ENCODE measurements at regions not wholly inside any gene's neighbourhood (a gene's known extent, or its start where the extent isn't known, plus 50 kb on each side); places are given as distances from the start of the nearest gene placed in this dataset.

- Histone ChIP-seq H3K9ac (ENCODE audit: control insufficient read depth, insufficient read depth, low read length) (no peak overlapping the region), H3K9me3 (replicated peaks; ENCODE audit: control insufficient read depth, insufficient read depth, low read length) (no peaks in the 10 kb centered on the region), H3K4me3 (no peak overlapping the region), H2AFZ (ENCODE audit: control insufficient read depth, low read depth, low read length) (no peak overlapping the region), H3K36me3 (ENCODE audit: control insufficient read depth in 2 of 2, insufficient read depth in 2 of 2, low read length in 1 of 2) (no peaks in the 10 kb centered on the region), H3K79me2 (ENCODE audit: control insufficient read depth, insufficient read depth, low read length) (no peaks in the 10 kb centered on the region), H3K4me2 (ENCODE audit: control insufficient read depth, insufficient read depth) (no peak overlapping the region), H4K20me1 (ENCODE audit: control insufficient read depth, insufficient read depth) (no peaks in the 10 kb centered on the region), H3K4me1 (ENCODE audit: control insufficient read depth, insufficient read depth, low read length) (no peaks in the 10 kb centered on the region), H3K27ac (ENCODE audit: control insufficient read depth, insufficient read depth) (no peak overlapping the region), H3K27me3 (replicated peaks in 1 of 2; ENCODE audit: control insufficient read depth in 2 of 2, insufficient read depth in 2 of 2, low read length in 1 of 2) (no peaks in the 10 kb centered on the region; a peak in 1 of 4 replicates)
- DNase-seq (ENCODE audit: low read depth, low spot score) (no peak), ATAC-seq (no peak), FAIRE-seq (no peak)
- WGBS (ENCODE audit: insufficient coverage, insufficient replicate concordance, low lambda C conversion rate, missing lambda C conversion rate) = 36% methylated on average over 5 of the region's 5 CpGs
- CTCF ChIA-PET = no interaction called here
- SMC1A ChIA-PET (ENCODE audit: uncharacterized antibody, unreplicated experiment) = interaction anchor here (1.6 kb wide), 1 partner anchor 11 kb away, joined by 4 read pairs; no protein-coding TSS in a partner anchor
- intact Hi-C loops (cut with micrococcal nuclease; ENCODE audit: unreplicated experiment) (no loop called here), in situ Hi-C loops (cut with MboI) (no loop called here)
- POLR2A ChIA-PET = no interaction called here
- BruUV-seq (replicated peaks) = no TSS peak
- TF ChIP-seq RFX5 (IDR thresholded peaks at IDR 0.05; ENCODE audit: low read depth, low read length) (no peak), CHD2 (IDR thresholded peaks at IDR 0.05; ENCODE audit: borderline replicate concordance, low read depth, low read length) (no peak), NKRF (conservative IDR thresholded peaks at IDR 0.05) (no peak), MAX (IDR thresholded peaks at IDR 0.05; ENCODE audit: low read depth, low read length) (no peak), BMI1 (IDR thresholded peaks at IDR 0.05; ENCODE audit: borderline replicate concordance) (no peak), ZNF687 (IDR thresholded peaks at IDR 0.05) (no peak), FOXK2 (IDR thresholded peaks at IDR 0.05) (no peak), ZNF622 (IDR thresholded peaks at IDR 0.05) (no peak)
- RAD21 ChIA-PET (ENCODE audit: unreplicated experiment) = interaction anchor here (1.0 kb wide), 1 partner anchor 137 kb away, joined by 3 read pairs; no protein-coding TSS in a partner anchor
Measured at GRCh38 chr5:88553136-88553875, 284.7 kb upstream of the TMEM161B start.

All from GM12878 (cell line).